Tibial nerve (tissue), 4 donors: ENCODE measurements at regions not wholly inside any gene's neighbourhood (a gene's known extent, or its start where the extent isn't known, plus 50 kb on each side); places are given as distances from the start of the nearest gene placed in this dataset.

ENCODE experiments used
- DNase-seq, 2 donors: peaks; one replicate each; pipeline ENCODE4 v3.0.0-alpha.2; 2019; ENCODE audit warnings: low spot score in 2 of 2
- H3K27ac ChIP-seq, 4 donors: fragments of 200-600 bp; sonication (generic) in 3 of 4; one replicate each; pipeline ENCODE4 v1.5.1; 2017 to 2019; ENCODE audit warnings: mild to moderate bottlenecking in 1 of 4
- H3K27me3 ChIP-seq, 2 donors: fragments of 200-600 bp; sonication (generic) in 1 of 2; one replicate each; pipeline versions ENCODE4 v1.5.1 to v1.6.0; 2017 to 2019
- H3K36me3 ChIP-seq, 3 donors: fragments of 200-600 bp; sonication (generic); one replicate each; pipeline ENCODE4 v1.5.1; 2018 to 2019
- H3K4me1 ChIP-seq, 4 donors: fragments of 200-600 bp; sonication (generic) in 3 of 4; one replicate each; pipeline ENCODE4 v1.5.1; 2017 to 2019
- H3K4me3 ChIP-seq, 4 donors: fragments of 200-600 bp; sonication (generic) in 3 of 4; one replicate each; pipeline ENCODE4 v1.5.1; 2017 to 2019; ENCODE audit warnings: mild to moderate bottlenecking in 1 of 4, moderate library complexity in 1 of 4
- H3K9me3 ChIP-seq, 4 donors: fragments of 200-600 bp; sonication (generic) in 3 of 4; one replicate each; pipeline ENCODE4 v1.5.1; 2017 to 2019
- CTCF ChIP-seq, 5 experiments: fragments of 200-600 bp in 3 of 5; fragments of 450-650 bp in 2 of 5; sonication (generic) in 3 of 5; IDR thresholded peaks; one replicate each; pipeline ENCODE4 v1.5.1; 2016 to 2019; ENCODE audit warnings: antibody characterized with exemption in 5 of 5, mild to moderate bottlenecking in 3 of 5, moderate library complexity in 2 of 5
- EP300 ChIP-seq, 2 donors: sonication (generic); formaldehyde crosslinking; IDR thresholded peaks; one replicate each; pipeline ENCODE4 v1.6.1; 2017; ENCODE audit warnings: antibody characterized with exemption in 2 of 2, mild to moderate bottlenecking in 1 of 2
- POLR2A ChIP-seq, 2 donors: fragments of 450-650 bp; IDR thresholded peaks; one replicate each; pipeline ENCODE4 v1.6.1; 2017; ENCODE audit warnings: antibody characterized with exemption in 2 of 2, mild to moderate bottlenecking in 2 of 2, moderate library complexity in 2 of 2
- WGBS, 2 donors: methylation state at CpG; one replicate each; pipeline ENCODE4 v1.1.5; 2018; 5-methylcytosine and 5-hydroxymethylcytosine counted together

- WGBS, 2 donors: 77 to 88% methylated on average over 1 of the region's 1 CpG
- no peaks in the 10 kb centered on the region for H3K36me3 ChIP-seq
- no peak overlapping the region for H3K27ac ChIP-seq
- no peak overlapping the region for H3K4me3 ChIP-seq
- no peaks in the 10 kb centered on the region for H3K9me3 ChIP-seq
- no peak for DNase-seq
- H3K4me1 ChIP-seq: no peaks in the 10 kb centered on the region
- H3K27me3 ChIP-seq: no peaks in the 10 kb centered on the region
- TF ChIP-seq EP300 (IDR thresholded peaks at IDR 0.05) (no peak), CTCF (IDR thresholded peaks at IDR 0.05) (no peak), POLR2A (IDR thresholded peaks at IDR 0.05) (no peak)
These were observed 258.3 kb upstream of the MON1B start for GRCh38 chr16:76932541-76933211.

GRCh38 chr16:76940251-76940650 is 250.7 kb upstream of the MON1B start:
- Histone ChIP-seq H3K9me3 (no peaks in the 10 kb centered on the region), H3K4me1 (no peaks in the 10 kb centered on the region), H3K27ac (no peak overlapping the region), H3K4me3 (no peak overlapping the region), H3K27me3 (no peaks in the 10 kb centered on the region), H3K36me3 (no peaks in the 10 kb centered on the region)
- WGBS, 2 donors: 44 to 52% methylated on average over 1 of the region's 1 CpG
- TF ChIP-seq POLR2A (IDR thresholded peaks at IDR 0.05): no peak
- no peak for TF ChIP-seq CTCF (IDR thresholded peaks at IDR 0.05)
- TF ChIP-seq EP300 (IDR thresholded peaks at IDR 0.05): no peak
- no peak for DNase-seq

GRCh38 chr16:76941113-76941512 is 249.9 kb upstream of the MON1B start:
- H3K4me1 ChIP-seq: no peaks in the 10 kb centered on the region
- TF ChIP-seq CTCF (IDR thresholded peaks at IDR 0.05) (no peak), POLR2A (IDR thresholded peaks at IDR 0.05) (no peak), EP300 (IDR thresholded peaks at IDR 0.05) (no peak)
- WGBS, 2 donors: 76 to 82% methylated on average over 1 of the region's 1 CpG
- no peaks in the 10 kb centered on the region for H3K9me3 ChIP-seq
- H3K27ac ChIP-seq: no peak overlapping the region
- DNase-seq: no peak
- H3K36me3 ChIP-seq: no peaks in the 10 kb centered on the region
- H3K27me3 ChIP-seq: no peaks in the 10 kb centered on the region
- no peak overlapping the region for H3K4me3 ChIP-seq

- H3K4me3 ChIP-seq: no peak overlapping the region
- H3K27ac ChIP-seq: no peak overlapping the region
- no peak for DNase-seq
- TF ChIP-seq EP300 (IDR thresholded peaks at IDR 0.05): no peak
- TF ChIP-seq CTCF (IDR thresholded peaks at IDR 0.05): no peak
- TF ChIP-seq POLR2A (IDR thresholded peaks at IDR 0.05): no peak
- no peaks in the 10 kb centered on the region for H3K27me3 ChIP-seq
- 85 to 88% methylated on average over 4 of the region's 4 CpGs for WGBS, 2 donors
- H3K36me3 ChIP-seq: no peaks in the 10 kb centered on the region
- H3K9me3 ChIP-seq: no peaks in the 10 kb centered on the region
- H3K4me1 ChIP-seq: no peaks in the 10 kb centered on the region
These were observed 248.9 kb upstream of the MON1B start for GRCh38 chr16:76942089-76942488.

- TF ChIP-seq POLR2A (IDR thresholded peaks at IDR 0.05): no peak
- TF ChIP-seq EP300 (IDR thresholded peaks at IDR 0.05): no peak
- TF ChIP-seq CTCF (IDR thresholded peaks at IDR 0.05): no peak
- no peaks in the 10 kb centered on the region for H3K36me3 ChIP-seq
- H3K4me1 ChIP-seq: no peaks in the 10 kb centered on the region
- H3K4me3 ChIP-seq: no peak overlapping the region
- no peak for DNase-seq
- no peaks in the 10 kb centered on the region for H3K9me3 ChIP-seq
- H3K27ac ChIP-seq: no peak overlapping the region
- no peaks in the 10 kb centered on the region for H3K27me3 ChIP-seq
- WGBS, 2 donors: 17 to 27% methylated on average over 2 of the region's 2 CpGs
These were observed 247.1 kb upstream of the MON1B start for GRCh38 chr16:76943921-76944320.
